ENCODE measurements at regions not wholly inside any gene's neighbourhood (a gene's known extent, or its start where the extent isn't known, plus 50 kb on each side); places are given as distances from the start of the nearest gene placed in this dataset.

DNA sequence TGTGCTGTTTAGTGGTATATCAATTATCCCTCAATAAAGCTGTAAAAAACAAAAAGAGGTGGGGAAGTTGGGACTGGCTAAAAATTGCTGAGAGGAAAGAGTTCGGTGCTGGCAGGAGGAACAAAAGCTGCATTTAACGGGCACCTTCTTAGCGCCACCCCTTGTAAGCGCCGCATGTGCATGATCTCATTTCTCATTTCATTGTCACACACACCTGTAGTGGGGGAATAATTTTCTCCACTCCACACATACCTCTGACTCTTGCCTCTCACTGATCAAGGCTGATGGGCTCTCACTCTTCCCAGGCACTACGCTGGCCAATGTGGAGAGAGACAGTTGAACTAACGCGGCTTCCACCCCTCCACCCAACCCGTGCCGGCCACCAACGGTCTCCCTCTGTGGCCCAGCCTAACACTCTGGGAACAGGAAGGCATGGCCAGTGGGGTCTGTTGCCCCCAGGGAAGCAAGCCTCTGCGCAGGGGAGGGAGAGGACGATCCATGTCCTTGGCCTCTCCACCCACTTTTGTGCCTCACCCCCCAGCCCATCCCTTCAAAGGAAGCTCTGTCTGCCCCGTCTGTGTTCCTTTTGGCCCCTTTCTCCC is 186.7 kb upstream of the SYT13 start:
- Histone ChIP-seq H4K8ac (ENCODE audit: low read depth in 2 of 2, low read length in 2 of 2) (no peak overlapping the region), H3K79me1 (ENCODE audit: low read depth in 1 of 2, low read length in 2 of 2) (no peaks in the 10 kb centered on the region), H2BK5ac (ENCODE audit: low read depth, low read length, poor library complexity, severe bottlenecking) (no peak overlapping the region), H4K20me1 (ENCODE audit: insufficient read depth, low read length) (no peaks in the 10 kb centered on the region), H3K9ac (ENCODE audit: low read depth, low read length) (no peak overlapping the region), H3K27ac (ENCODE audit: insufficient read depth, low read length) (no peak overlapping the region), H4K5ac (ENCODE audit: low read depth, low read length) (no peak overlapping the region), H3K4me3 (ENCODE audit: insufficient read depth, low read depth, low read length) (no peak overlapping the region), H3K4me2 (ENCODE audit: low read depth, low read length) (no peak overlapping the region), H3K9me1 (ENCODE audit: insufficient read depth, low read length) (no peaks in the 10 kb centered on the region), H3K4me1 (ENCODE audit: control insufficient read depth, insufficient read depth, low read length) (no peaks in the 10 kb centered on the region), H2AK5ac (ENCODE audit: low read depth, low read length) (no peak overlapping the region), H3K18ac (ENCODE audit: low read depth, low read length) (no peak overlapping the region), H2BK20ac (ENCODE audit: low read depth, low read length) (no peak overlapping the region), H3K9me3 (ENCODE audit: control insufficient read depth, insufficient read depth, low read length) (no peaks in the 10 kb centered on the region), H3K56ac (ENCODE audit: extremely low read depth, insufficient read depth, low read length) (no peak overlapping the region), H3K36me3 (ENCODE audit: control insufficient read depth, insufficient read depth, low read length) (no peaks in the 10 kb centered on the region), H4K91ac (ENCODE audit: insufficient read depth, low read depth, low read length) (no peak overlapping the region), H3K23ac (ENCODE audit: low read depth, low read length) (no peak overlapping the region), H2AFZ (replicated peaks; ENCODE audit: low read length, poor library complexity) (no peak overlapping the region), H3K14ac (replicated peaks; ENCODE audit: low read depth, low read length) (no peak overlapping the region), H3K4ac (ENCODE audit: low read depth, low read length) (no peak overlapping the region), H2AK9ac (replicated peaks; ENCODE audit: low read depth, low read length, poor library complexity) (no peak overlapping the region), H2BK15ac (ENCODE audit: low read depth, low read length) (no peak overlapping the region), H2BK120ac (ENCODE audit: low read depth, low read length) (no peak overlapping the region), H3K27me3 (ENCODE audit: control insufficient read depth, insufficient read depth, low read length) (peaks cover 3% of the 10 kb centered on the region; the same call in 1 of the 2 replicates)
- POLR2A ChIA-PET (ENCODE audit: unreplicated experiment), result no interaction called here
- DNase-seq (no peak), ATAC-seq (ENCODE audit: low read depth) (no peak)
- CTCF ChIA-PET, result no interaction called here
- intact Hi-C loops (cut with micrococcal nuclease), result no loop called here
- in situ Hi-C loops (cut with MboI; ENCODE audit: low sequenced_read_pairs), result no loop called here
- TF ChIP-seq ELK1 (IDR thresholded peaks at IDR 0.05; ENCODE audit: borderline replicate concordance, low read depth, low read length) (no peak), SMC3 (IDR thresholded peaks at IDR 0.05; ENCODE audit: low read depth, low read length) (no peak), MAFK (IDR thresholded peaks at IDR 0.05; ENCODE audit: low read depth, low read length) (no peak), MXI1 (IDR thresholded peaks at IDR 0.05; ENCODE audit: borderline replicate concordance, low read depth, low read length) (no peak), CEBPB (IDR thresholded peaks at IDR 0.05; ENCODE audit: low read depth, low read length) (no peak), NFE2L2 (IDR thresholded peaks at IDR 0.05; ENCODE audit: low read depth, low read length) (no peak), RAD21 (IDR thresholded peaks at IDR 0.05; ENCODE audit: low read length) (no peak), BHLHE40 (IDR thresholded peaks at IDR 0.05; ENCODE audit: low read depth, low read length) (no peak), FOS (IDR thresholded peaks at IDR 0.05; ENCODE audit: low read depth, low read length) (no peak)
- TF ChIP-seq, protein P1, sequence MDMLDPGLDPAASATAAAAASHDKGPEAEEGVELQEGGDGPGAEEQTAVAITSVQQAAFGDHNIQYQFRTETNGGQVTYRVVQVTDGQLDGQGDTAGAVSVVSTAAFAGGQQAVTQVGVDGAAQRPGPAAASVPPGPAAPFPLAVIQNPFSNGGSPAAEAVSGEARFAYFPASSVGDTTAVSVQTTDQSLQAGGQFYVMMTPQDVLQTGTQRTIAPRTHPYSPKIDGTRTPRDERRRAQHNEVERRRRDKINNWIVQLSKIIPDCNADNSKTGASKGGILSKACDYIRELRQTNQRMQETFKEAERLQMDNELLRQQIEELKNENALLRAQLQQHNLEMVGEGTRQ (IDR thresholded peaks at IDR 0.05; ENCODE audit: low read depth, low read length), result no peak
- TF ChIP-seq, protein P2, sequence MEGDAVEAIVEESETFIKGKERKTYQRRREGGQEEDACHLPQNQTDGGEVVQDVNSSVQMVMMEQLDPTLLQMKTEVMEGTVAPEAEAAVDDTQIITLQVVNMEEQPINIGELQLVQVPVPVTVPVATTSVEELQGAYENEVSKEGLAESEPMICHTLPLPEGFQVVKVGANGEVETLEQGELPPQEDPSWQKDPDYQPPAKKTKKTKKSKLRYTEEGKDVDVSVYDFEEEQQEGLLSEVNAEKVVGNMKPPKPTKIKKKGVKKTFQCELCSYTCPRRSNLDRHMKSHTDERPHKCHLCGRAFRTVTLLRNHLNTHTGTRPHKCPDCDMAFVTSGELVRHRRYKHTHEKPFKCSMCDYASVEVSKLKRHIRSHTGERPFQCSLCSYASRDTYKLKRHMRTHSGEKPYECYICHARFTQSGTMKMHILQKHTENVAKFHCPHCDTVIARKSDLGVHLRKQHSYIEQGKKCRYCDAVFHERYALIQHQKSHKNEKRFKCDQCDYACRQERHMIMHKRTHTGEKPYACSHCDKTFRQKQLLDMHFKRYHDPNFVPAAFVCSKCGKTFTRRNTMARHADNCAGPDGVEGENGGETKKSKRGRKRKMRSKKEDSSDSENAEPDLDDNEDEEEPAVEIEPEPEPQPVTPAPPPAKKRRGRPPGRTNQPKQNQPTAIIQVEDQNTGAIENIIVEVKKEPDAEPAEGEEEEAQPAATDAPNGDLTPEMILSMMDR (conservative IDR thresholded peaks at IDR 0.05; ENCODE audit: low read depth, low read length), result no peak
- WGBS, 2 experiments (ENCODE audit: extremely low coverage in 2 of 2, insufficient read length in 1 of 2), result 59% methylated on average over 4 of the region's 14 CpGs; no CpG with 5 or more reads in 1 of the 2 experiments
- BruUV-seq (replicated peaks), result no TSS peak
- dilution Hi-C loops (cut with HindIII; ENCODE audit: low sequenced_read_pairs, unreplicated experiment), result no loop called here

Data from IMR-90 (cell line).